ENCODE measurements at regions not wholly inside any gene's neighbourhood (a gene's known extent, or its start where the extent isn't known, plus 50 kb on each side); places are given as distances from the start of the nearest gene placed in this dataset.

GRCh38 chr5:85843535-85843934 is 774.2 kb upstream of the COX7C start:
- in situ Hi-C loops (cut with HindIII; ENCODE audit: low sequenced_read_pairs) = no loop called here
- TF ChIP-seq, protein P1, sequence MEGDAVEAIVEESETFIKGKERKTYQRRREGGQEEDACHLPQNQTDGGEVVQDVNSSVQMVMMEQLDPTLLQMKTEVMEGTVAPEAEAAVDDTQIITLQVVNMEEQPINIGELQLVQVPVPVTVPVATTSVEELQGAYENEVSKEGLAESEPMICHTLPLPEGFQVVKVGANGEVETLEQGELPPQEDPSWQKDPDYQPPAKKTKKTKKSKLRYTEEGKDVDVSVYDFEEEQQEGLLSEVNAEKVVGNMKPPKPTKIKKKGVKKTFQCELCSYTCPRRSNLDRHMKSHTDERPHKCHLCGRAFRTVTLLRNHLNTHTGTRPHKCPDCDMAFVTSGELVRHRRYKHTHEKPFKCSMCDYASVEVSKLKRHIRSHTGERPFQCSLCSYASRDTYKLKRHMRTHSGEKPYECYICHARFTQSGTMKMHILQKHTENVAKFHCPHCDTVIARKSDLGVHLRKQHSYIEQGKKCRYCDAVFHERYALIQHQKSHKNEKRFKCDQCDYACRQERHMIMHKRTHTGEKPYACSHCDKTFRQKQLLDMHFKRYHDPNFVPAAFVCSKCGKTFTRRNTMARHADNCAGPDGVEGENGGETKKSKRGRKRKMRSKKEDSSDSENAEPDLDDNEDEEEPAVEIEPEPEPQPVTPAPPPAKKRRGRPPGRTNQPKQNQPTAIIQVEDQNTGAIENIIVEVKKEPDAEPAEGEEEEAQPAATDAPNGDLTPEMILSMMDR (IDR thresholded peaks at IDR 0.05; ENCODE audit: low read depth, low read length) = no peak
- H3K4me3 ChIP-seq (ENCODE audit: low read depth, low read length) = no peak overlapping the region
- no peak for DNase-seq (ENCODE audit: low read depth, low spot score)

GRCh38 chr5:85849411-85849810 is 768.3 kb upstream of the COX7C start:
- in situ Hi-C loops (cut with HindIII; ENCODE audit: low sequenced_read_pairs) = no loop called here
- TF ChIP-seq, protein P1 (IDR thresholded peaks at IDR 0.05; ENCODE audit: low read depth, low read length) = no peak
- no peak overlapping the region for H3K4me3 ChIP-seq (ENCODE audit: low read depth, low read length)
- DNase-seq (ENCODE audit: low read depth, low spot score) = no peak

DNA sequence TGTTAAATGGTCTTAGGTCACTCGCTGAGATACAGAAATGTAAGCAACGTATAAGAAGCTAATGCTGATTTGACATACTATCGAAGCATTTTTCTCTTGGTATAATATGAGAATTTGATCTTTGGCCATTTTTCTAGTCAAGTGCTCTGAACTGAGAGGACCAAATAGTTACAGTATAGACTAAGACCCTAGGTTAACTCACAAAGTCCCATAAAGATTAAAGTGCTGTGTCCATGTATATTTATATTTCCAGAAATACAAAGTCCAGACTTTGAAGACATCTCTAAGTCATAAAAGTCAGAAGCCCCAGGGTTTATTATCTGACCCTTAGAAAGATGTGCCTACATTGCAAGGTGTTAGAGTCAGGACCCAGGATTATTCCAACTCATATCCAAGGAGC is 752.4 kb upstream of the COX7C start:
- H3K4me3 ChIP-seq (ENCODE audit: low read depth, low read length) = no peak overlapping the region
- in situ Hi-C loops (cut with HindIII; ENCODE audit: low sequenced_read_pairs) = no loop called here
- DNase-seq (ENCODE audit: low read depth, low spot score) = no peak
- TF ChIP-seq, protein P1 (IDR thresholded peaks at IDR 0.05; ENCODE audit: low read depth, low read length) = no peak

DNA sequence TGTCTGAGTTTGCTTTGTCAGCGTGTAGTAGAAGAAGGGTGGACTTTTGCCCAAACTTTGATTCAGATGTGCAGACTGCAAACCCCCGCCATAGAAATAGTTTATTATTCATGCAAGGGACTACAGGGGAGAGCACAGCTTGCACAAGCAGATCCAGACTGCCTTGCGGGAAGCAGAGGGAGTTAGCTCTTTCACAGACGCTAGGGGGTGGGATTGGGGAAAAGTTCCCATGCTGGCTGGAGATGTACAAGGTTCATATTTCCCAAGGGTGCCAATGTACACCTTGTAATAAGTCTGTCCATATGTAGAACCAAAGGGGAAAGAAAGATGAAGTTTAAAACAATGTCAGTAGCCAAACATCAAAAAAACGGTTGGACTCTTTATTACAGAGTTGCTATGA is 749.7 kb upstream of the COX7C start:
- H3K4me3 ChIP-seq (ENCODE audit: low read depth, low read length) = no peak overlapping the region
- TF ChIP-seq, protein P1 (IDR thresholded peaks at IDR 0.05; ENCODE audit: low read depth, low read length) = no peak
- no peak for DNase-seq (ENCODE audit: low read depth, low spot score)
- in situ Hi-C loops (cut with HindIII; ENCODE audit: low sequenced_read_pairs) = no loop called here

GRCh38 chr5:85893996-85894395 is 723.7 kb upstream of the COX7C start:
- no peak overlapping the region for H3K4me3 ChIP-seq (ENCODE audit: low read depth, low read length)
- in situ Hi-C loops (cut with HindIII; ENCODE audit: low sequenced_read_pairs) = no loop called here
- TF ChIP-seq, protein P1 (IDR thresholded peaks at IDR 0.05; ENCODE audit: low read depth, low read length) = no peak
- no peak for DNase-seq (ENCODE audit: low read depth, low spot score)

DNA sequence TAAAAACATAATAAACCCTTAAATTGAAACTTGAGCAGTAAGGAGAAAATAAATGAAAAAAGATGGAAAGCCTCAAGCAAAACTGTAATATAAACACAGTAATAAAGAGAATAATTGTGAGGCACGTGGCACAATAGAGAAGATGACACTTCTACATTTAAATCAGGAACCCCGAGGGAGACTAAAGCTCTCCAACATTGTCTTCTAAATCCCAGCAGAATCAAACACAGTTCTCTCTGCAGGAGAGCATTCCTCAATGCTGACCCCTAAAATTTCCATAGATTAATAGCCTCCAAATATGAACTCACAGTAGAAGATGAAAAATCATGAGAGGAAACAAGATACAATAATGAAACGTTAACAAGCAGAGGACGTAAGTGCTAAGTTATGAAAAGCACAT is 721.2 kb upstream of the COX7C start:
- no peak overlapping the region for H3K4me3 ChIP-seq (ENCODE audit: low read depth, low read length)
- DNase-seq (ENCODE audit: low read depth, low spot score) = no peak
- in situ Hi-C loops (cut with HindIII; ENCODE audit: low sequenced_read_pairs) = no loop called here
- TF ChIP-seq, protein P1 (IDR thresholded peaks at IDR 0.05; ENCODE audit: low read depth, low read length) = no peak

- TF ChIP-seq, protein P1 (IDR thresholded peaks at IDR 0.05; ENCODE audit: low read depth, low read length) = no peak
- no peak overlapping the region for H3K4me3 ChIP-seq (ENCODE audit: low read depth, low read length)
- no peak for DNase-seq (ENCODE audit: low read depth, low spot score)
- in situ Hi-C loops (cut with HindIII; ENCODE audit: low sequenced_read_pairs) = no loop called here
Measured at GRCh38 chr5:85906460-85906859, 711.3 kb upstream of the COX7C start.

Data from astrocyte of the spinal cord (primary cell).